GM21526 (cell line): ENCODE measurements at regions not wholly inside any gene's neighbourhood (a gene's known extent, or its start where the extent isn't known, plus 50 kb on each side); places are given as distances from the start of the nearest gene placed in this dataset.
"Not testable (repeated sequence)": the region's sequence is repeated elsewhere in the genome, so short reads cannot be mapped to it uniquely, and the experiment has no call there.

Experiments used
- ATAC-seq: cut with Tn5 transposase; IDR thresholded peaks from one replicate; pipeline ENCODE4 v1.9.1; 2021; ENCODE audit warnings: moderate library complexity; ENCODE audit not compliant: unreplicated experiment, low FRiP score

- ATAC-seq: no peak
Measured at GRCh38 chr11:97614606-97615005, 1224.8 kb downstream of the JRKL start.

GRCh38 chr11:97615546-97615945, 1225.7 kb downstream of the JRKL start:
- no peak for ATAC-seq

GRCh38 chr11:97617031-97617430, 1227.2 kb downstream of the JRKL start:
- ATAC-seq: no peak

- ATAC-seq: no peak
Measured at GRCh38 chr11:97620007-97620406, 1230.2 kb downstream of the JRKL start.

GRCh38 chr11:97621282-97621681, 1231.5 kb downstream of the JRKL start:
- no peak for ATAC-seq

- no peak for ATAC-seq
Measured at GRCh38 chr11:97622795-97623194, 1233.0 kb downstream of the JRKL start.

GRCh38 chr11:97636741-97637140, 1246.9 kb downstream of the JRKL start:
- ATAC-seq: not testable (repeated sequence)

- no peak for ATAC-seq
Measured at GRCh38 chr11:97637701-97638100, 1247.9 kb downstream of the JRKL start.

- no peak for ATAC-seq
Measured at GRCh38 chr11:97638641-97639224, 1248.9 kb downstream of the JRKL start.

- ATAC-seq: no peak
Measured at GRCh38 chr11:97641988-97642387, 1252.2 kb downstream of the JRKL start.

- no peak for ATAC-seq
Measured at GRCh38 chr11:97645736-97646135, 1255.9 kb downstream of the JRKL start.

GRCh38 chr11:97656356-97656755, 1266.5 kb downstream of the JRKL start:
- ATAC-seq: no peak

GRCh38 chr11:97657852-97658251, 1268.0 kb downstream of the JRKL start:
- no peak for ATAC-seq

- no peak for ATAC-seq
Measured at GRCh38 chr11:97667057-97667456, 1277.2 kb downstream of the JRKL start.

- no peak for ATAC-seq
Measured at GRCh38 chr11:97683733-97684132, 1293.9 kb downstream of the JRKL start.

- no peak for ATAC-seq
Measured at GRCh38 chr11:97684486-97685439, 1295.0 kb downstream of the JRKL start.

- no peak for ATAC-seq
Measured at GRCh38 chr11:97685695-97686094, 1295.9 kb downstream of the JRKL start.

GRCh38 chr11:97687111-97687510, 1297.3 kb downstream of the JRKL start:
- no peak for ATAC-seq

- ATAC-seq: no peak
Measured at GRCh38 chr11:97691061-97691460, 1301.2 kb downstream of the JRKL start.

GRCh38 chr11:97702951-97703350, 1313.1 kb downstream of the JRKL start:
- no peak for ATAC-seq

GRCh38 chr11:97703851-97704250, 1314.0 kb downstream of the JRKL start:
- ATAC-seq: no peak

GRCh38 chr11:97705441-97705840, 1315.3 kb upstream of the CNTN5 start:
- ATAC-seq: not testable (repeated sequence)
